H9 (cell line): ENCODE measurements at regions not wholly inside any gene's neighbourhood (a gene's known extent, or its start where the extent isn't known, plus 50 kb on each side); places are given as distances from the start of the nearest gene placed in this dataset.
"Not testable (repeated sequence)": the region's sequence is repeated elsewhere in the genome, so short reads cannot be mapped to it uniquely, and the experiment has no call there.

Experiments
- DNase-seq: peaks from one replicate; pipeline ENCODE4 v3.0.0-alpha.2; 2017
- H2AFZ ChIP-seq: one replicate; pipeline ENCODE4 v1.6.1; 2013; ENCODE audit warnings: mild to moderate bottlenecking, low read length, control low read depth, moderate library complexity
- H2AK5ac ChIP-seq: 2 replicates; pipeline ENCODE4 v1.6.1; 2013; ENCODE audit warnings: low read length, control low read depth, mixed read lengths; ENCODE audit not compliant: insufficient read length
- H2BK120ac ChIP-seq: one replicate; pipeline ENCODE4 v1.6.1; 2013; ENCODE audit warnings: low read depth, mild to moderate bottlenecking, low read length, control low read depth, inconsistent platforms; ENCODE audit not compliant: poor library complexity, severe bottlenecking
- H2BK12ac ChIP-seq: 2 replicates; pipeline ENCODE4 v1.6.1; 2013; ENCODE audit warnings: low read length, control low read depth, mixed read lengths, low read depth; ENCODE audit not compliant: insufficient read length
- H2BK15ac ChIP-seq: 2 replicates; pipeline ENCODE4 v1.6.1; 2013; ENCODE audit warnings: low read depth, low read length, control low read depth
- H2BK20ac ChIP-seq: one replicate; pipeline ENCODE4 v1.6.1; 2013; ENCODE audit warnings: low read depth, mild to moderate bottlenecking, low read length, control low read depth, inconsistent platforms; ENCODE audit not compliant: poor library complexity, severe bottlenecking
- H2BK5ac ChIP-seq: 2 replicates; pipeline ENCODE4 v1.6.1; 2013; ENCODE audit warnings: low read length, control low read depth, mixed read lengths; ENCODE audit not compliant: insufficient read length
- H3K14ac ChIP-seq: 2 replicates; pipeline ENCODE4 v1.6.1; 2013; ENCODE audit warnings: low read length, control low read depth; ENCODE audit not compliant: insufficient read depth
- H3K18ac ChIP-seq: 2 replicates; pipeline ENCODE4 v1.6.1; 2013; ENCODE audit warnings: low read depth, mild to moderate bottlenecking, mixed read lengths, low read length, control low read depth; ENCODE audit not compliant: insufficient read length
- H3K23ac ChIP-seq: 2 replicates; pipeline ENCODE4 v1.6.1; 2013; ENCODE audit warnings: low read length, control low read depth, mixed read lengths, low read depth; ENCODE audit not compliant: insufficient read length
- H3K23me2 ChIP-seq: 2 replicates; pipeline ENCODE4 v1.6.1; 2013; ENCODE audit warnings: low read depth, mild to moderate bottlenecking, mixed read lengths, low read length, control low read depth; ENCODE audit not compliant: insufficient read length, poor library complexity, severe bottlenecking
- H3K27ac ChIP-seq: 2 replicates; pipeline ENCODE4 v1.5.1; 2013; ENCODE audit warnings: low read length, control low read depth, mixed read lengths, low read depth; ENCODE audit not compliant: insufficient read length
- H3K27me3 ChIP-seq: 2 replicates; pipeline ENCODE4 v1.6.1; 2013; ENCODE audit warnings: low read length, control low read depth, inconsistent platforms; ENCODE audit not compliant: insufficient read depth
- H3K4ac ChIP-seq: 2 replicates; pipeline ENCODE4 v1.6.1; 2013; ENCODE audit warnings: low read depth, mild to moderate bottlenecking, control low read depth, inconsistent platforms, low read length, moderate library complexity
- H3K4me1 ChIP-seq: 2 replicates; pipeline ENCODE4 v1.6.1; 2013; ENCODE audit warnings: low read length, control low read depth, inconsistent platforms; ENCODE audit not compliant: insufficient read depth
- H3K4me2 ChIP-seq: 2 replicates; pipeline ENCODE4 v1.6.1; 2013; ENCODE audit warnings: low read length, control low read depth, mixed read lengths; ENCODE audit not compliant: insufficient read length, insufficient read depth
- H3K56ac ChIP-seq: 2 replicates; pipeline ENCODE4 v1.6.1; 2013; ENCODE audit warnings: low read depth, mild to moderate bottlenecking, mixed read lengths, low read length, control low read depth; ENCODE audit not compliant: insufficient read length
- H3K79me1 ChIP-seq: 2 replicates; pipeline ENCODE4 v1.6.1; 2013; ENCODE audit warnings: low read depth, mild to moderate bottlenecking, moderate library complexity, low read length, control low read depth, inconsistent platforms; ENCODE audit not compliant: insufficient read depth, poor library complexity, severe bottlenecking
- H3K79me2 ChIP-seq: 2 replicates; pipeline ENCODE4 v1.6.1; 2013; ENCODE audit warnings: low read length, control low read depth, inconsistent platforms; ENCODE audit not compliant: insufficient read depth
- H3K9ac ChIP-seq: 2 replicates; pipeline ENCODE4 v1.6.1; 2013; ENCODE audit warnings: low read length, control low read depth, mixed read lengths; ENCODE audit not compliant: insufficient read length; ENCODE audit errors: extremely low read depth
- H3K9me3 ChIP-seq: one replicate; pipeline ENCODE4 v1.6.1; 2013; ENCODE audit warnings: low read depth, low read length, inconsistent platforms; ENCODE audit not compliant: control insufficient read depth
- H3T11ph ChIP-seq: one replicate; pipeline ENCODE4 v1.6.1; 2013; ENCODE audit warnings: mild to moderate bottlenecking, low read length, control low read depth, inconsistent platforms
- H4K20me1 ChIP-seq: one replicate; pipeline ENCODE4 v1.6.1; 2013; ENCODE audit not compliant: control insufficient read depth, insufficient read length, insufficient read depth
- H4K5ac ChIP-seq: 2 replicates; pipeline ENCODE4 v1.6.1; 2013; ENCODE audit warnings: low read depth, mild to moderate bottlenecking, mixed read lengths, low read length, control low read depth; ENCODE audit not compliant: insufficient read length
- H4K8ac ChIP-seq: replicated peaks from 2 replicates; pipeline ENCODE4 v1.6.1; 2013; ENCODE audit warnings: low read length, control low read depth, mixed read lengths, low read depth; ENCODE audit not compliant: insufficient read length
- H4K91ac ChIP-seq: 2 replicates; pipeline ENCODE4 v1.6.1; 2013; ENCODE audit warnings: low read depth, mild to moderate bottlenecking, moderate library complexity, mixed read lengths, low read length, control low read depth; ENCODE audit not compliant: insufficient read length
- H3K27ac Mint-ChIP-seq, 3 experiments: 2 replicates in 2 of 3; 3 replicates in 1 of 3; pipeline ENCODE4 v1.8.0; 2020 to 2021; ENCODE audit warnings: mixed read lengths in 3 of 3, mild to moderate bottlenecking in 1 of 3, moderate library complexity in 1 of 3
- H3K27me3 Mint-ChIP-seq: 2 replicates; pipeline ENCODE4 v1.8.0; 2021; ENCODE audit warnings: low read depth, mild to moderate bottlenecking, moderate library complexity, mixed read lengths
- H3K36me3 Mint-ChIP-seq, 3 experiments: 2 replicates in 2 of 3; 3 replicates in 1 of 3; pipeline ENCODE4 v1.8.0; 2020 to 2021; ENCODE audit warnings: low read depth in 3 of 3, mixed read lengths in 3 of 3; ENCODE audit not compliant: insufficient read depth in 1 of 3
- H3K4me1 Mint-ChIP-seq, 2 experiments: 2 replicates each; pipeline ENCODE4 v1.8.0; 2020; ENCODE audit warnings: mixed read lengths in 2 of 2
- H3K4me3 Mint-ChIP-seq, 2 experiments: 2 replicates in 1 of 2; 3 replicates in 1 of 2; pipeline ENCODE4 v1.8.0; 2020 to 2021; ENCODE audit warnings: mild to moderate bottlenecking in 2 of 2, mixed read lengths in 2 of 2, moderate library complexity in 1 of 2
- H3K9me3 Mint-ChIP-seq, 2 experiments: 2 replicates in 1 of 2; 3 replicates in 1 of 2; pipeline ENCODE4 v1.8.0; 2020; ENCODE audit warnings: mild to moderate bottlenecking in 2 of 2, mixed read lengths in 2 of 2, moderate library complexity in 1 of 2
- WGBS: extraction: QIAGEN DNeasy Blood & Tissue Kit; methylation state at CpG from one replicate; pipeline ENCODE4 v1.1.7; 2013; ENCODE audit warnings: missing lambda C conversion rate, low lambda C conversion rate, mixed read lengths; ENCODE audit not compliant: insufficient read length; ENCODE audit errors: extremely low coverage; 5-methylcytosine and 5-hydroxymethylcytosine counted together

GRCh38 chr7:63561911-63562310 is 436.7 kb upstream of the ZNF722 start:
- H3K36me3 Mint-ChIP-seq, H3K27ac Mint-ChIP-seq, H3K79me1 ChIP-seq, H2BK5ac ChIP-seq, H3K18ac ChIP-seq, H3K56ac ChIP-seq, H2BK12ac ChIP-seq, H3K27ac ChIP-seq, H3K27me3 ChIP-seq, H3K27me3 Mint-ChIP-seq, H4K91ac ChIP-seq, H2BK15ac ChIP-seq, H3K23me2 ChIP-seq, H3K4me2 ChIP-seq, H3K23ac ChIP-seq, H2AFZ ChIP-seq, DNase-seq, H3K9ac ChIP-seq, H4K20me1 ChIP-seq, H2BK20ac ChIP-seq, H3K4me3 Mint-ChIP-seq, H4K8ac ChIP-seq, H3T11ph ChIP-seq, H4K5ac ChIP-seq, H3K4me1 ChIP-seq, H3K9me3 ChIP-seq, H3K14ac ChIP-seq, H3K4ac ChIP-seq, H3K4me1 Mint-ChIP-seq, H2BK120ac ChIP-seq, H2AK5ac ChIP-seq, H3K79me2 ChIP-seq: not testable (repeated sequence)
- WGBS: no CpG with 5 or more reads among the region's 11 CpGs
- peaks cover 27 to 46% of the 10 kb centered on the region in 2 experiments for H3K9me3 Mint-ChIP-seq

- H4K91ac ChIP-seq, H2BK5ac ChIP-seq, H2AK5ac ChIP-seq, H3K27ac Mint-ChIP-seq, H3K27ac ChIP-seq, H3K18ac ChIP-seq, H3K4me1 Mint-ChIP-seq, H3K14ac ChIP-seq, H3K79me2 ChIP-seq, H3K4me2 ChIP-seq, H4K5ac ChIP-seq, H4K8ac ChIP-seq, DNase-seq, H2BK15ac ChIP-seq, H3K4me1 ChIP-seq, H2BK120ac ChIP-seq, H2BK12ac ChIP-seq, H2BK20ac ChIP-seq, H3K9ac ChIP-seq, H4K20me1 ChIP-seq, H3K36me3 Mint-ChIP-seq, H3K4me3 Mint-ChIP-seq, H3K23me2 ChIP-seq, H3K4ac ChIP-seq, H3K9me3 ChIP-seq, H2AFZ ChIP-seq, H3K23ac ChIP-seq, H3K56ac ChIP-seq, H3T11ph ChIP-seq, H3K27me3 Mint-ChIP-seq, H3K79me1 ChIP-seq, H3K27me3 ChIP-seq: not testable (repeated sequence)
- peaks cover 27 to 46% of the 10 kb centered on the region in 2 experiments for H3K9me3 Mint-ChIP-seq
- no CpG with 5 or more reads among the region's 26 CpGs for WGBS
Measured at GRCh38 chr7:63562364-63563060, 436.1 kb upstream of the ZNF722 start.
